NCI-H1930 (cell line): ENCODE measurements at regions not wholly inside any gene's neighbourhood (a gene's known extent, or its start where the extent isn't known, plus 50 kb on each side); places are given as distances from the start of the nearest gene placed in this dataset.
A peak's percentile ranks its signal among the peaks of the same experiment; 100 is the strongest.

ENCODE experiments used
- DNase-seq, 2 experiments: peaks; one replicate each; lab custom pipeline; 2025; lab: John Stamatoyannopoulos, UW

DNA sequence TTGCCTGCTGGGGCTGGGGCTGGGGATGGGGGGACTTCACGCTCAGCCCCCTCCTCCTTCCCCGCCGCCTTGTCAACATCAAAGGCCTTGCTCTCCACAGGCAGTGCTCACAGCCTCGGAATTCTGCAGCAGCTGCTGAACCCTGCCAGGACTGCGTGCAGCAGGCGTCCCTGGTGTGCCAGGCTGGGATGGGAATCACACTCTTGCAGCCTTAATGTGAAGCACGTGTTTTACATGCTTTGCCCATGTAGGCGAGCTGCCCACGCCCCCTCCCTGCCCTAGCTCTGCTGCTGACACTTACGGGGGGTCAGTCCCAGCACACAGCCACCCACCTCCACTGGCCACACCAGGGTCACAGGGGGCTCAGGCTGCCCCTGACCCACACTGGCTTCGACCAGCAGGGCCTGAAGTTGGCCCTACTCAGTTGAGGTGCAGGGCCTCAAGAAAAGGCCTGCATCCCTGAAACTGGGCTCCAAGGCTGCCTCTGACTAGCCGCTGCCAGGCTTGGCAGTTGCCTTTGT lies 276.2 kb upstream of the RTL1 start:
- no peak for DNase-seq

DNA sequence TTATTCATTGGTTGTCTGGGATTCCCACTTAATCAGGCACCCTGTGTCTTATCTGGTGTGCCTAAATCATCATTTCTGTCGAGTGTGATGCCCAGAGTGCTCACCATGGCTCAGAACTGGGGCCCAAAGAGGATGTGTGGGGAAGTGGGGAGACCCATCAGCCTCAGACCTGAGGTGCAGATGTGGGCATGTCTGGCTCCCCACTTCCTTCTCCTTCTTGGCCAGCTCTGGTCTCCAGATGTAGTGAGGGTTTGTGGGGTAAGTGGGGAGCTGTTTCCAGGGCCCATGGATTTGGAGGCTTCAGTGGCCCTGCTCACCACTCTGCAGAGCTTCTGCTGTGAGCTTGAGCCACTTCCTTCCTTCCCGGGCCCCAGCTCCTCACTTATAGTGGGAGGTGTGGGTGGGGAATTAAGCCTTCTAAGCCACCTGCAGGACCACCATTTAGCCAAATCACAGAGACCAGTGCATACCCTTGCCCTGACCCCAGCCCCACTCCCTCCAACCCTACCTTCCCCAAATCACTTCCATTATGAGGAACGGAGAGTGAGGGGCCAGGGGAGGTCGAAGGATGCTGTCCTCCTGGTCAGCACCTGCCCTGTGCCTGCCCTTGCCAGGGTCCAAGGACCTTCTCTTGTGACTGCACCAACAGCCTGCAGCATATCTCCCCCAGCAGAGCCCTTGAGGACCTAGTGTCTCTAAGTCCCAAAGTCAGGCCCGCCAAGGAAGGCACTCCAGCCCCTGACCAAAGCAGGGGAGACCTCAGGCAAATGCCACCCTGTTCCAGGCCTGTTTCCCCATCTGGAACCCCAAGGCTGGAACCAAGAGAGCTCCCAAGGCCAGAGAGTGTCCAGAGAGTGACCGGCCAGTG lies 278.2 kb upstream of the RTL1 start:
- no peak for DNase-seq

DNA sequence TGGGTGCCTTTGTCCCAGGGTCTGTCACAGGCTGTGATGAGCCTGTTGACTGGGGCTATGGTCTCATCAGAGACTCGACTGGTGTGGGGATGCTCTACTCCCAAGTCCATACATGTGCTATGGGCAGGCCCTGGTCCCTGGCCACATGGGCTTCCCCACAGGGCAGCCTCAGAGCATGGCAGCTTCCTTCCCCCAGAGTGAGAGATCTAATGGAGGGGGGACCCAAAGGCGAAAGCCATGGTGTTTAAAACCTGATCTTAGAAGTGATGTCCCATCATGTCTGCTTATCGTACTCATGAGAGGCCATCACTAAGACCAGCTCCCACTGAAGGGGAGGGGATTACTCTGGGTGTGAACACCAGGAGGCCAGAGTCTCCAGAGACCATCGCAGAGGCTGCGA lies 279.0 kb upstream of the RTL1 start:
- DNase-seq, result no peak

DNA sequence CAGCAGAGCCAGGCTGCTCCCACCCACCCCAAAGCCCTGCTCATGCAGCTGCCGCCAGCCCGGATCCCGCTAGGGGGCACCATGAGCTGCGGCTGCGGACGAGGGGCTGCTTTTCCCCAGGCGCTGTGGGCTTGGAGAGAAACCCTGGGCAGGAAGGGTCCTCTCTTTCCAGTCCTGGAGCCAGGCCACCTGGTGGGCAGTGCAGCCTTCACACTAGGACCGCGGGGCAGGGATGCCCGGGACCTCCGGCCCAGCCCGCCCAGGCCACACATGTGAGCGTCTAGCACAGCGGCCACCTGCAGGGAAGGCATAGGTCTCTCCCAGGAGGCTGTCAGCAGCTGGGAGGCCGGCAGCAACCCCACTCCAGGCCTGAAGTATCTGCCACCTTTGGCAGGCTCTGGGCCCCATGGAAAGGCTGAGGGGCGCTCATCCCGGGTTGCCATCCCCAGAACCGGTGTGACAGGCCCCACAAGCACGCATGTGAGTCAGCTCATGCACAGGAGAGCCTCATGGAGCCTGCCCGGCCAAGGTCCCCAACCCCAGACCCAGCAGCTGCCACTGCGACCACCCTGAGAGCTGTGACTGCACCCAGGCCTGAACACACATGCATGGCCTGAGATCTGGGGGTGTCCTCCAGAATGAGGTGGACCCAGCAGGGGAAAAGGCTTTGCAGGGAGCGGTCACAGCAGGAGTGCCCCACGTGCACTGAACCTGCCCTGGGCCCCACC lies 280.0 kb upstream of the RTL1 start:
- peak; percentile 3 to 9 for DNase-seq

DNA sequence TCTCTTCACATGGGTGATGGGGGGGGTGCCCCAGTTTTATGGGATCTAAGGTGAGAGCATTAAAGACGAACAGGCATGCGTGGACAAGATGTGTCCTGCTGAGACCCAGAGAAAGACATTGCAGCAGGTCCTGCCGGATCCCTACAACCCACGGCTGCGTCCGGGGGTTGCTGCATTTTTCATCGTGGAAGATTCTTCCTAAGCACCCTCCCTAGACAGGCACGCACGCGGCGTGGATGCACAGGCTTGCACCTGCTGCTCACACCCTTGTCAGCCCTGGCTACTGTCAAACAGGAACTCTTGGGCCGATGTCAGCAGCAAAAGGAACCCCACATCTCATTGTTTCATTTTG lies 280.6 kb upstream of the RTL1 start:
- no peak for DNase-seq

DNA sequence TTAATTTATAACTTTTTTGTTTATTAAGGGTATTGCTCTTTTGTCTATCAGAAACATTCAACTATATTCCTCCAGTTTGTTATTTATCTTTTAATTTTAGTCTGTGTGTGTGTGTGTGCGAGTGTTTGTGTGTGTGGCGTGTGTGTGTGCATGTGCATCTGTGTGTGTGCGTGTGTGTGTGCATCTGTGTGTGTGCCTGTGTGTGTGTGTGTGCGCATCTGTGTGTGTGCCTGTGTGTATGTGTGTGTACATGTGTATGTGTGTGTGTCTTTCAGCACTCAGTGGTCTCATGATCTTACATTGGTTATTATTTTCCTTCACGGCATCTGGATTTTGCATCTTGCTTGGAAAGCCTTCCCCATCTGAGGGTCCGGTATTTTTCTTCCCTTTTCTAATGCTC lies 281.1 kb upstream of the RTL1 start:
- no peak for DNase-seq

DNA sequence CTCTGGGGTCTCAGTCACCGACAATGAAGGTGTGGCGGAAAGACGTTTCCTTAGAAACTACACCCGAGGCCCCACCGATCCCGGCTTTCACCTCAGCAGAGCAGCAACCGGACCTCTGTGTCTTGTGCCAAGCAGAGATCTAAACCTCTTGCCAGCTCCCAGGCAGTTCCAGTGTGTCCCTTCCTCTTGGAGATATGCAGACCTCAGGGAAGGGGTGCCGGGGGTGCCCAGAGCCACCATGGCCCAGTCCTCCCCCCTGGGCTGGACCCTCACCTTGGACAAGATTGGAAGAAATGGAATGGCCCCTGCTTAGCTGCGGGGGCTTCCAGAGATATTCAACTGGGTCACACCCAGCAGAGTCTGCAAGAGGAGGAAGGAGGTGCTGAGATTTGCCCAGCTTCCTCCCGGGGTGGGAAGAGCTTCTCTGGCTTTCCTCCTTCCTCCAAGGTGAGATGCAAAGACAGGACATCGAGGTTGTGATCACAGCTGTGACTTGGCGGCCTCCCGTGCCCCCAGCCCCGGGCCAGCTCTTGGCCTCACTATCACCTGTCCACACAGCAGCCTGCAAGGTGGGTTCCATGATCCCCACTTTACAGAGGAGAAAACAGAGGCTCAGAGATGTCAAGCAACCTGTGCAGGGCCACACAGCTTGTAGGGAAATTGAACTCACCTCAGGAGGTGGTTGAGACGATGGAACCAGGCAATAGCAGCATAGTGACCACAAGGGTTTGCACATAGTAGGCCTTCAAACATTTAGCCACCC lies 281.7 kb upstream of the RTL1 start:
- DNase-seq, result no peak

DNA sequence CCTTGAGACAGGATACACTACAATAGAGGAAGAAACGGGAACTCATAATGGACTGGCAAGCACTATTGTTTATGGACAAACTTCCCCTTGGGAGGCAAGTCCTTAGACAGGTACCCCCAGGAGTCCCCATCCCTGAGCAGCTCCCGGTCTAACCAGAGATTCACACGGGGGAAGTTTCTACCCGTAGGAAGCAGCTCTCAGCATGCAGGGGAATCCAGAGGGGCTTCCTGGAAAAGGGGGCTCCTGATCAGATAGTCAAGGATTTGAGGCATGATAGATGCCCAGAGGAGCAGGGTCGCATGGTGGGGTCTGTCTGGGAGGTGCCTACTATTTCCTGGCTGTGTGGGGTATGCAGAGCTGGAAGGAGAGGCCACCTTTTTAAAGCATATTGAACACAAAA lies 282.4 kb upstream of the RTL1 start:
- DNase-seq, result no peak

DNA sequence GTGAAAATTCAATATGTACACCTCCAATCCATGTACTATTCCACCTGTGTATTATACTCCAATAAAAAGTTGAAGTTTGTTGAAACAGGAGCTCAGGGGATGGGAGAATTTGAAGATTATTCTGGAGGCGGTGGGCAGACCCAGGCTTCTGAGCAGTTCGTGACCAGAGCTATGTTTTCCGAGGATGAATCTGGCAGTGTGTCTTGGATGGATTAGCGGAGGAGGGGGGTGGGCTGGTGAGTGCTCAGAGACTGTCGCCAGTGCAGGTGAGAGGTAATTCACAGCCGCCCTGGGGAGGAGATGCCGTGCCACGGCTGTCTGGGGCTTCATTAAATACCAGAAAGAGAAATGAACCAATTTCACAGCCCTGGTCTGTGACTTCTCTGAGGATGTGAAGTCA lies 283.0 kb upstream of the RTL1 start:
- DNase-seq, result no peak

DNA sequence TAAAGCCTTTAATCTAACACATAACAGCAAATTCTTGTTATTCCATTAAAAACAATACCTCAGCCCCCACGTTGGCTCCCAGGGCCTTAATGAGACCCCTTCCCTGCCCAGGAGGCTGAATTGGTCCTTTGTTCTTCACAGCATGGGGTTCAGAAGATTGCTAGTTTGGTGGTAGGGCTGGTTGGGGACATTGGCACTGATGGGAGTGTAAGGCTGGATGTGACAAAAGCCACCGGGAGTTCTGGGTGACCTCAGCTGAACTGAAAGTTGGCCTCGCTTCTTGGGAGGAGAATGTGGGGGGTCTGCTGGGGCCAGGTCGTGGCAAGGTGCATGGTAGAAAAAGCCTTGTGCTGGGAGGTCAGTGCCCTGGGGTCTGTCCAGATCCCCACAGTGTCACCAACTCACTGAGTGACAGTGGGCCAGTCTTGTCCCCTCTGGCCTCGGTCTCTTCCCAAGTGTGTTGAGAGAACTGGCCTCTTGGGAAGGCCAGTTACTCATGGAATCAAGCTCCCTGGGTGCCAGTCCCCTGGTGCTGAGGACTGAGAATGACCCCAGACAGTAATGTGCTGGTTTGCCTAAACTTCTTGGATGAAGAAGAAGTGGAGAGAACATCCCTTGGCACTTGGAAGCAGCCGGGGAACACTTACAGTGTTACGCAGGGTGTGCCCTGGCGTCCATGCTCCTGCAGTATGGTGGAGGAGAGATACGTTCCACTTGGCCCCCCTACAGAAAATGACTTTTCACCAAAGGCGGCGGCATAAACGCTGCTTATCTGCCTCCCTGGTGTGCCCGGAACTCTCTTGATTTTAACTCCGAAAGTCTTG lies 283.7 kb upstream of the RTL1 start:
- DNase-seq, result no peak

DNA sequence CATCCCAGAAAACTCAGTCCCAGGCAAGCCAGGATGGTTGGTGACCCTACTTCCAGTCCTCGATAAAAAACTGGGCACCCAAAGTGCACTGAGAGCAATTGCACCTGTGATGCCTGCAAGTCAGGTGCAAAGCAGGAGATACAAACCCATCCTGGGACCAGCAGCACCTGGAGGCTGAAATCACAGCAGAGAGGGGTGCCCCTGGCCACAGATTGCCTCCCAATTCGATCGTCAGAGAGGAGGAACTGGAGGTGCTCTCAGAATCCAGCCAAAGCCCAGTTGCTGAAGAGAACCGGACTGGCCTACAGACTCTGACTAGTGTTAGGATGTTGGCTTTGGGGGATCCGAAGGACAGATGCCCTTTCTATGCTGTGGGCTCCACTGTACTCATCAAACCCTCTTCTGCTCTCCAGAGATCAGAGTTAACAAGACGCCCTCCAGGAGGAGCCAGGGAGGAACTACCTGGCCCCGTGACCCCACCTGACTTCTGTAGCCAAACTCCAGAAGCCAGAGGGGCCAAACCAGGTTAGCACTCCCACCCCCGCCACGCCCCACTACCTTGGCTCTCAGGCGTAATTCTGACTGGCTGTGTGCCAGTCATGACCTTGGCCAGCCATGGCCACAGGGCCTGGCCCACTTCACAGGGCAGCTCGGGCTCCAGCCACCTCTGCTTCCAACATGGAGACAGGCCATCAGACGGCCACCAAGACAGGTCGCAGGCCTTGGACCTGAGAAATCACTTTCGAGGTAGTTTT lies 284.5 kb upstream of the RTL1 start:
- DNase-seq, result no peak

DNA sequence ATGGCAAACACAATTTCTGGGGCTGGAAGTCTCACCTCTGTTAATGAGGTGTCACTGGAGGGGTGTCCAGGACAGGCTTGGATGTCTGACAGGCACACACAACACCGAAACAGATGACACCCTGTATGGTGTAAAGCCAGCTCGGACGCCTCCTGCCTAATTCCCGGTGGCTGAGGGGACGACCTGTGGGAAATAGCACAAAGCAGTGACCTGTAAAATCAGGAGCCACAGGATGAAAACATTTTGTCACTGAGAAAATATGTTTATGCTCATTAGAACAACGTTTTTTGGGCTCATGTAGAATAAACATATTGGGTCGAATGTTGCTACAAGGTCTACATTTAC lies 285.0 kb upstream of the RTL1 start:
- no peak for DNase-seq

DNA sequence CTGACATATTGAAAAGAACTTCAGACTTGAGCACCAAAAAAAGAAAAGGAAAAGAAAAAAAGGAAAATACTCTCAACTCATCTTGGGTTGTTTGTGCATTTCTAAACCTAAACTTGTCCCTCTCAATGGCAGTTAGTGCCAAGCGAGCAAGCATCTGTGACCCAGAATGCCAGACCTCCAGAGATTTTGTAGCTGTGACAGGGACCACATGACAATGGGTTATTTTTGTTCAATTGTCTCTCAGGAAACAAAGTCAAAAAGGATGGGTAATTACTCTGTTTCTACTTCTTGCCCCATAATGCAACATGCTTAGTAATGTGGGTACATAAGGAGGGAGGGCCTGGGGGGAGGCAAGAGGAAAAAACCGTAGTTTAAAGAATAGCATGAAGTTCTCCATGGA lies 285.7 kb upstream of the RTL1 start:
- DNase-seq, result no peak

DNA sequence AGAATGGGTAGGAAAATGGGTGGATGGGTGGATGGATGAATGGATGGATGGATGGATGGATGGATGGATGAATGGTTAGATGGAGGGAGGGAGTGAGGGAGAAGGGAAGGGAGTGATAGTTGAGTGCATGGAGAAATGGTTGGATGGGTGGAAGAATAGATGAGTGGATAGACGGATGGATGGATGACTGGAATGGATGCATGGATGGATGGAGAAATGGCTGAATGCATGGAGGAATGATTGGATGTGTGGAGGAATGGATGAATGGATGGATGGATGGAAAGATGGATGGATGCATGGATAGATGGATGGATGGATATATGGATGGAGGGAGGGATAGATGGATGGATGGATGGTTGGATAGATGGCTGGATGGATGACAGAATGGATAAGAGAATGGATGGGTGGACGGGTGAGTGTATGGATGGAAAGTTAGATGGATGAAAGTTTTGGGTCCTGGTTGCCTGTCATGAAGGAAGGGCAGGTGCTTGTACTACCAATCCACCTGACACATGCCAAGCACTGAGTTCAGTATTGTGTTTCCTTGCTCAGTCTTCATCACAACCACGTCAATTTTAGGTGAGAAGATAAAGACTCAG lies 286.5 kb upstream of the RTL1 start:
- DNase-seq, result no peak

DNA sequence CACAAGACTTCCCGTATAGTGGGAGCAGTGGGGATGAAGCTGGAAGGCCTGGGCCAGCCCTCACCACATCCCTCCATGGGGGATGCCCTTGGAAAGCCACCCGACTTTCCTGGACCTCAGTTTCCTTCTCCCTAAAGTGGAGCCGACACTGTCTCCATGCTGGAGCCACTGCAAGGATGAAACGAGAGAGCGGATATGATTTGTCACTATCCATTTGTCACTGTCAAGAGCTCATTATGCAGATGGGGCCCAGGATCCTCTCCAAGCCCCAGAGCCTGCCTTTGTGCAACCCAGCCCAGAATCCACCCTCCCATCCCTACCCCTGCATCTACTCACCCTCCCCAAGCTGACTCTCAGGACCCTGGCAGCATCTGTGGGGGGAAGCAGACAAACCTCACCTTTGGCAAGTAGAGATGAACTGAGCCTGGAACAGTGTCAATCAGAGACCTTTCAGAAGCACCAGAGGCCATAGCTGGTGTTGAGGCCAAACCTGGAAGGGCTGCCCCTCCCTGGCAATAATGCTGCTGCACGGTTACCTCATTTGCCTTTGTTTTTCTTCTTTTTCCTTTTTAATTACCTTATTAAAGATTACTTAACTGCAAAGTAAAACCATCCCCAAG lies 287.7 kb upstream of the RTL1 start:
- no peak for DNase-seq

DNA sequence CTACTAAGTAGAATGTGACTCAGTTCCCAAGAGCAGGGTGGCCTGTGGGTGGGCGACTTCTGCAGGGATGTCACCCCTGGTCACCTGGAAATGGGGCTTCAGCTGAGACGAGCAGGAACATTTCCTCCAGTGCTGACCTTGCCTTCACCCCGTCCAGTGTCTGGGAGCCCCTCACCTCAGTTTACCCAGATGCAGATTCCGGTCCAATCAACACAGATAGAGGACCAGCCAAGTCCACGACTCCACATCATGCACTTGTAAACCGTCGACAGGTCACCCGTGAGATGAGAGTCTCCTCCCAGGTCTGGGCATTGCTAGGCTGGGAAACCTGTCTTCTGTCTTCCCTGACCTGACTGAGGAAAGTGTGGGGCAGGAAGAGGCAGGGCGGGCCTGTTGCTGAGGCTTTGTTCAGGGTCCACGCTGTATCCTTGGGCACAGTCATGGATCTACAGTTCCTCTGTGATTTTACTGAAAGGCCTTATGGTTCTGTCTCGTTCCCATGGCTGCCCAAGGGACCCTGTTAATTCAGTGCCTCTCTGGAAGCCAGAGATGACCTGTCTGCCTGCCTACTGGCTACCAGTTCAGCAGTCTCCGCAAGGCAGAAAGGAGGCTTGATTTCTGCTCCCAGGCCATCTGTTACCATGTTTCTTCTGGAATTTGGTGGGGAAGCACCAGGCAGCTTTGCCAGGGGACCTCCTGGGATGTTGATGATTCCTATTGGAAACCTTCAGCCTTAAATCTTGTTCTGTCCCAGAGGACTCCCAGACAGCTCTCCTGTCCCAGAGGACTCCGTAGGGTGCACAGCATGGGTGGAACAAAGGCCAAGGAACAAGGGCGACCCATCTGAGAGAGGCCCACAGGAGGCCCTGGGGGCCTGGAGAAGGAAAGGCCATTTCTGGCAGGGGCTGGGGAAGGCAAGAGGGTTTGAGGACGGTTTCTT lies 288.5 kb upstream of the RTL1 start:
- no peak for DNase-seq

DNA sequence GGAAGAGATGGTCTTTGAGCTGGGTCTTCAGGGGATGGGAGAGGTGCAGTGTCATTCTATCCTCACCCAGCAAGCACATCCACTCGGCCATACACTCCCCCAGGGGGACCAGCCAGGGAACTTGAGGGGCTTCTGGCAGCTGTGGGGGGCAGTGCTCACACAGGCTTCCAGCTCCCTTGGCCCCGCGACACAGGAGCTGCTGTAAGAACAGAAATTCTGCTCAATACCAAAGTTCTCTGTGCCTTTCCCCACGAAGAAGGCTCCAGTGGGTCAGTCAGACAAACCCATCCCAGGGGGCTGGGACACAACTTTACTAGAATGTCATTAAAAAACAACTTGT lies 289.1 kb upstream of the RTL1 start:
- no peak for DNase-seq

DNA sequence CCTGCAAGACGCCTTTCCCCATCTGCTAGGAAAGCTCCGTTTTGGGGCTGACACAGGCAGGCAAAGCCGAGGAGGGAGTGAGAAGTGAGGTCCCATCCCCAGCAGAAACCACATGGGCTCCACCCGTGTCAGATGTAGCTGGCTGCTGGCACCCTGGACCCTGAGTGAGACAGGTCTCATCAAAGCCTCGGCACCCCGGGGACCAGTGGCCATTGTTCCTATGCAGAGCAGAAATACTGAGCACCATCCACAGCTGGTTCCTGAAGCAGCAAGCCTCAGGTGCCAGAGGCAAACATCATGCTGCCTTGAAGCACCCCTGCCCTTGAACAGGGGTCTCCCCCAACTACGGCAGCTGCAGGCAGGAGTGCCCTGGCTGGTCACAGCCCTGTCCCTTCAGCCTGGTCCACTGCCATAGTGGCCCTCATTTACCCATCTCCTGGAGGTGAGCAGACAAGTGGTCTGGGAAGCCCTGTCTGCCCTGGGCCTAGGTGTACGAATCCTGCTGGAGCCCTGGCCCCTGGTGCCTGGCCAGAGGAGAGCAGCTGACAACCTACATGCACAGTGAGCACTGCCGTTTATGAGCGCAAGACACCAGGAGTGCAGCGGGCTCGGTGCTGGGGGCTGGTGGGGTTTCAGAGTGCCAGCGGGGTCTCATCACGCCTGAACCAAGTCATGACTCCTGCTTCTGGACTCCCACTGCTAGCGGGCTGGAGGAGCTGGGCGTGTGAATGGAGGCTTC lies 289.8 kb upstream of the RTL1 start:
- DNase-seq, result no peak
